Vagina (tissue), 2 donors: ENCODE measurements at regions not wholly inside any gene's neighbourhood (a gene's known extent, or its start where the extent isn't known, plus 50 kb on each side); places are given as distances from the start of the nearest gene placed in this dataset.

ENCODE experiments used
- CTCF ChIP-seq, 3 experiments: fragments of 450-650 bp in 2 of 3; fragments of 200-600 bp in 1 of 3; sonication (generic) in 1 of 3; IDR thresholded peaks; one replicate each; pipeline ENCODE4 v1.5.1; 2017 to 2019; ENCODE audit warnings: antibody characterized with exemption in 3 of 3, mild to moderate bottlenecking in 2 of 3, moderate library complexity in 2 of 3
- POLR2A ChIP-seq, 2 donors: fragments of 450-650 bp; IDR thresholded peaks; one replicate each; pipeline ENCODE4 v1.6.1; 2017; ENCODE audit warnings: antibody characterized with exemption in 2 of 2, mild to moderate bottlenecking in 2 of 2, moderate library complexity in 2 of 2

- no peak for TF ChIP-seq CTCF (IDR thresholded peaks at IDR 0.05)
- TF ChIP-seq POLR2A (IDR thresholded peaks at IDR 0.05), result no peak
Observed at GRCh38 chr2:114293355-114293754, 149.1 kb upstream of the DPP10 start.
